K562 (cell line): ENCODE measurements at regions not wholly inside any gene's neighbourhood (a gene's known extent, or its start where the extent isn't known, plus 50 kb on each side); places are given as distances from the start of the nearest gene placed in this dataset.

ENCODE experiments used
- ATAC-seq: fragments of 200-7000 bp; cut with Tn5 transposase; 3 replicates; pipeline ENCODE4 v1.9.1; 2020; ENCODE audit warnings: moderate library complexity
- BruUV-seq: library from RNA; stranded (reverse); fragments of 400-500 nt; replicated peaks from 2 replicates; lab custom pipeline; 2021; lab: Mats Ljungman, UMichigan
- CTCF ChIA-PET: fragments of 300-600 bp; formaldehyde crosslinking; extraction: SDS; loops from one replicate; lab custom pipeline; 2021; ENCODE audit warnings: low intra/inter-chr PET ratio; lab: Yijun Ruan, JAX
- POLR2A ChIA-PET: fragments of 300-600, 350-650 bp; sonication (Branson Sonifier 250); formaldehyde crosslinking; extraction: SDS; loops from one replicate; lab custom pipeline; 2021; ENCODE audit warnings: antibody characterized with exemption, inconsistent platforms; lab: Yijun Ruan, JAX
- DNase-seq, 4 experiments: peaks; one replicate each; pipeline versions ENCODE4 v3.0.0 to v3.0.0-alpha.2; 2011 to 2018; ENCODE audit warnings: low spot score in 3 of 4, mixed read lengths in 3 of 4; ENCODE audit errors: extremely low read depth in 1 of 4
- FAIRE-seq: peaks from 2 replicates; lab custom pipeline; 2011; peaks lifted over from hg19 to GRCh38; lab: Jason Lieb, UNC
- H2AFZ ChIP-seq: 2 replicates; pipeline ENCODE4 v1.6.0; 2011; ENCODE audit warnings: low read depth, low read length, control low read depth, inconsistent platforms
- H3K27ac ChIP-seq: fragments of 200-600 bp; 3 replicates; pipeline ENCODE4 v1.8.0; 2011; ENCODE audit warnings: low read depth, mild to moderate bottlenecking, control low read depth, inconsistent platforms, low read length, moderate library complexity, mixed read lengths; ENCODE audit errors: extremely low read depth
- H3K27me3 ChIP-seq, 2 experiments: fragments of 300-600 bp in 1 of 2; 2 replicates in 1 of 2; 3 replicates in 1 of 2; pipeline versions ENCODE4 v1.6.0 to v1.8.0; 2011; ENCODE audit warnings: inconsistent platforms in 2 of 2, low read length in 2 of 2, mild to moderate bottlenecking in 1 of 2, mixed read lengths in 1 of 2, moderate library complexity in 1 of 2; ENCODE audit not compliant: control insufficient read depth in 2 of 2, insufficient read depth in 2 of 2
- H3K36me3 ChIP-seq: fragments of 300-600 bp; 3 replicates; pipeline ENCODE4 v1.8.0; 2011; ENCODE audit warnings: mild to moderate bottlenecking, low read length, inconsistent platforms; ENCODE audit not compliant: control insufficient read depth, insufficient read depth
- H3K4me1 ChIP-seq, 2 experiments: fragments of 200-600 bp in 1 of 2; replicated peaks in 1 of 2; 2 replicates in 1 of 2; 3 replicates in 1 of 2; pipeline versions ENCODE4 v1.5.1 to v1.8.0; 2011; ENCODE audit warnings: inconsistent platforms in 2 of 2, low read length in 2 of 2, mild to moderate bottlenecking in 1 of 2, mixed read lengths in 1 of 2, moderate library complexity in 1 of 2; ENCODE audit not compliant: control insufficient read depth in 2 of 2, insufficient read depth in 2 of 2
- H3K4me2 ChIP-seq: 2 replicates; pipeline ENCODE4 v1.6.1; 2011; ENCODE audit warnings: low read length, control low read depth, inconsistent platforms, mixed read lengths; ENCODE audit not compliant: insufficient read depth
- H3K4me3 ChIP-seq: fragments of 200-600 bp; sonication (generic), shearing (Covaris generic); 2 replicates; pipeline ENCODE4 v1.5.1; 2016; ENCODE audit warnings: control low read depth, inconsistent platforms
- H3K79me2 ChIP-seq: fragments of 200-600 bp; 3 replicates; pipeline ENCODE4 v1.8.0; 2011; ENCODE audit warnings: low read length, inconsistent platforms; ENCODE audit not compliant: control insufficient read depth, insufficient read depth
- H3K9ac ChIP-seq, 2 experiments: 2 replicates each; pipeline versions ENCODE4 v1.6.0 to v1.6.1; 2011; ENCODE audit warnings: low read depth in 2 of 2, low read length in 2 of 2, control low read depth in 1 of 2, inconsistent platforms in 1 of 2, mild to moderate bottlenecking in 1 of 2, mixed read lengths in 1 of 2; ENCODE audit not compliant: insufficient read depth in 1 of 2
- H3K9me1 ChIP-seq: one replicate; pipeline ENCODE4 v1.6.0; 2011; ENCODE audit warnings: inconsistent platforms, mild to moderate bottlenecking, low read length, moderate library complexity; ENCODE audit not compliant: control insufficient read depth, insufficient read depth
- H3K9me3 ChIP-seq: replicated peaks from 2 replicates; pipeline ENCODE4 v1.5.1; 2011; ENCODE audit warnings: low read depth, low read length, inconsistent platforms; ENCODE audit not compliant: control insufficient read depth, insufficient read depth
- H4K20me1 ChIP-seq: replicated peaks from 2 replicates; pipeline ENCODE4 v1.6.1; 2011; ENCODE audit warnings: low read length, inconsistent platforms, mixed read lengths; ENCODE audit not compliant: control insufficient read depth, insufficient read depth
- BRD4 ChIP-seq: fragments of 200-600 bp; sonication (generic); IDR thresholded peaks from 2 replicates; pipeline ENCODE4 v1.6.1; 2017; ENCODE audit warnings: inconsistent platforms
- BRD9 ChIP-seq: fragments of 450-650 bp; IDR thresholded peaks from 2 replicates; pipeline ENCODE4 v1.6.1; 2018; ENCODE audit warnings: low read depth; ENCODE audit not compliant: partially characterized antibody
- CEBPB ChIP-seq: fragments of 450-650 bp; IDR thresholded peaks from 2 replicates; pipeline ENCODE4 v1.6.1; 2016; ENCODE audit warnings: missing genetic modification characterization, missing compliant biosample characterization
- EGR1 ChIP-seq: fragments of 450-650 bp; conservative IDR thresholded peaks from 2 replicates; pipeline ENCODE4 v1.6.1; 2017; ENCODE audit warnings: mild to moderate bottlenecking
- ELF4 ChIP-seq: fragments of 450-650 bp; formaldehyde crosslinking; IDR thresholded peaks from 2 replicates; pipeline ENCODE4 v1.4.0; 2022; ENCODE audit warnings: missing genetic modification characterization
- HCFC1 ChIP-seq: IDR thresholded peaks from 2 replicates; pipeline ENCODE4 v1.6.1; 2012; ENCODE audit warnings: low read depth, low read length, improper control_type of control experiment
- MAFG ChIP-seq: fragments of 450-650 bp; conservative IDR thresholded peaks from 2 replicates; pipeline ENCODE4 v1.6.1; 2016; ENCODE audit warnings: missing genetic modification characterization, missing compliant biosample characterization
- NR2C2 ChIP-seq, 2 experiments: fragments of 200-800 bp in 1 of 2; sonication (Bioruptor generic) in 1 of 2; sonication (generic) in 1 of 2; formaldehyde crosslinking in 1 of 2; IDR thresholded peaks; 2 replicates each; pipeline versions ENCODE4 v1.6.1 to v1.8.0; 2016 to 2022; ENCODE audit warnings: mild to moderate bottlenecking in 1 of 2, missing compliant biosample characterization in 1 of 2, missing genetic modification characterization in 1 of 2, missing genetic modification reagents in 1 of 2
- RBM17 ChIP-seq: fragments of 200-400 bp; formaldehyde crosslinking; IDR thresholded peaks from 2 replicates; pipeline ENCODE4 v1.6.1; 2017; ENCODE audit warnings: low read depth, mild to moderate bottlenecking, low read length, borderline replicate concordance
- RBM22 ChIP-seq: fragments of 200-400 bp; formaldehyde crosslinking; IDR thresholded peaks from 2 replicates; pipeline ENCODE4 v1.6.1; 2018; ENCODE audit warnings: low read length, low read depth; ENCODE audit not compliant: poor library complexity, severe bottlenecking
- SAFB2 ChIP-seq: fragments of 200-400 bp; formaldehyde crosslinking; IDR thresholded peaks from 2 replicates; pipeline ENCODE4 v1.6.1; 2018; ENCODE audit warnings: borderline replicate concordance, low read length, low read depth, moderate library complexity; ENCODE audit not compliant: severe bottlenecking
- SMAD3 ChIP-seq: fragments of 450-650 bp; formaldehyde crosslinking; conservative IDR thresholded peaks from 2 replicates; pipeline ENCODE4 v1.4.0; 2020; ENCODE audit warnings: mild to moderate bottlenecking
- THRB ChIP-seq: fragments of 450-650 bp; formaldehyde crosslinking; conservative IDR thresholded peaks from 2 replicates; pipeline ENCODE4 v1.4.0; 2022; ENCODE audit warnings: mild to moderate bottlenecking, missing genetic modification characterization
- UBTF ChIP-seq, 2 experiments: IDR thresholded peaks; 2 replicates each; pipeline ENCODE4 v1.6.1; 2012; ENCODE audit warnings: improper control_type of control experiment in 2 of 2, low read depth in 2 of 2, low read length in 2 of 2, borderline replicate concordance in 1 of 2
- ZNF395 ChIP-seq: fragments of 200-800 bp; sonication (Bioruptor generic); IDR thresholded peaks from 2 replicates; pipeline ENCODE4 v1.6.1; 2017; ENCODE audit warnings: missing genetic modification characterization, missing compliant biosample characterization
- ZNF551 ChIP-seq: fragments of 250-450 bp; sonication (Bioruptor Pico); IDR thresholded peaks from 2 replicates; pipeline ENCODE4 v1.5.0; 2021; ENCODE audit warnings: mild to moderate bottlenecking, moderate library complexity
- ZSCAN32 ChIP-seq: fragments of 450-650 bp; formaldehyde crosslinking; IDR thresholded peaks from 2 replicates; pipeline ENCODE4 v1.4.0; 2020; ENCODE audit warnings: mild to moderate bottlenecking, moderate library complexity
- WGBS: fragments of 100-300 bp; shearing (Covaris generic); methylation state at CpG from one replicate; pipeline ENCODE4 v1.1.6; 2016; ENCODE audit warnings: low coverage, mixed read lengths; ENCODE audit not compliant: insufficient coverage; ENCODE audit errors: missing lambda C conversion rate; 5-methylcytosine and 5-hydroxymethylcytosine counted together
- in situ Hi-C: fragments of 300-500 bp; cut with MboI; formaldehyde crosslinking; loops from 4 replicates; pipeline ENCODE4 v1.15.0; 2018; ENCODE audit warnings: inconsistent platforms, mixed read lengths
- intact Hi-C: fragments of 100-400 bp; cut with micrococcal nuclease; formaldehyde crosslinking; loops from 2 replicates; pipeline ENCODE4 v1.14.2; 2022

- no peak for TF ChIP-seq CEBPB (tag)
- no peak for TF ChIP-seq RBM17
- no peak for TF ChIP-seq ELF4
- no peak for TF ChIP-seq MAFG
- TF ChIP-seq ZSCAN32: no peak
- TF ChIP-seq EGR1: no peak
- TF ChIP-seq BRD4: no peak
Observed at GRCh38 chr9:11966786-11967185, 726.4 kb upstream of the TYRP1 start (continued).

GRCh38 chr9:11968631-11969030, 724.6 kb upstream of the TYRP1 start:
- ChIA-PET POLR2A (no interaction called here), CTCF (no interaction called here)
- Histone ChIP-seq H3K4me3 (no peak overlapping the region), H3K9me3 (no peaks in the 10 kb centered on the region), H3K36me3 (no peaks in the 10 kb centered on the region), H3K9ac (no peak overlapping the region), H3K4me1 (no peaks in the 10 kb centered on the region), H3K4me2 (no peak overlapping the region), H3K9me1 (no peaks in the 10 kb centered on the region), H4K20me1 (no peaks in the 10 kb centered on the region), H3K27me3 (no peaks in the 10 kb centered on the region), H3K27ac (no peak overlapping the region), H3K79me2 (no peaks in the 10 kb centered on the region), H2AFZ (no peak overlapping the region)
- intact Hi-C loops (no loop called here), in situ Hi-C loops (no loop called here)
- no TSS peak for BruUV-seq
- TF ChIP-seq RBM22 (no peak), HCFC1 (no peak), UBTF (IDR thresholded peaks at IDR 0.05; ENCODE audit: borderline replicate concordance in 1 of 2, low read depth in 2 of 2, low read length in 2 of 2) (no peak), SAFB2 (no peak), THRB (CRISPR knock-in tag) (no peak), ZNF551 (no peak), NR2C2 (CRISPR knock-in tag; IDR thresholded peaks at IDR 0.05) (no peak), NR2C2 (tag; IDR thresholded peaks at IDR 0.05) (no peak), SMAD3 (CRISPR knock-in tag) (no peak), ZNF395 (CRISPR knock-in tag) (no peak), BRD9 (no peak)
- WGBS: 0% methylated on average over 1 of the region's 1 CpG
- ATAC-seq (no peak), FAIRE-seq (no peak), DNase-seq (no peak)
